HG03103 (cell line): ENCODE measurements at regions not wholly inside any gene's neighbourhood (a gene's known extent, or its start where the extent isn't known, plus 50 kb on each side); places are given as distances from the start of the nearest gene placed in this dataset.

Experiments used
- ATAC-seq: cut with Tn5 transposase; IDR thresholded peaks from one replicate; pipeline ENCODE4 v1.9.1; 2021; ENCODE audit warnings: low read depth; ENCODE audit not compliant: unreplicated experiment

DNA sequence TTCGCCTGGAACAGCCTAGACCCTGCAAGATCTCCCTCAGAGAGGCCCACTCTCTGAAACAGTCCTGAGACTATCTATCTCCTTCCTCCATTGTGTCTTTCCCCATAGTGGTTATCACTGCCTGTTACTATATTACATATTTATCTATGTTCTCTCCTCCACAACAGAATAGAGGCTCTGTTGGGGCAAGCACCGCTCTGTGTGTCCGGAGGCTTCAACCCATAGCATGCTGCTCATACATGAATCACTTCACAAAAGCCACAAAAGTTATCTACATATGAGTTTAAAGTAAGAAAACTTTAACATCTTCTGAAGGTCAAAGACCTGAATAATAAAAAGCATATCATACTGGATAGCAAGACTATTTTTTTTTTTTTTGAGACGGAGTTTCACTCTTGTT, 242.1 kb upstream of the HS6ST1 start:
- ATAC-seq, result no peak

DNA sequence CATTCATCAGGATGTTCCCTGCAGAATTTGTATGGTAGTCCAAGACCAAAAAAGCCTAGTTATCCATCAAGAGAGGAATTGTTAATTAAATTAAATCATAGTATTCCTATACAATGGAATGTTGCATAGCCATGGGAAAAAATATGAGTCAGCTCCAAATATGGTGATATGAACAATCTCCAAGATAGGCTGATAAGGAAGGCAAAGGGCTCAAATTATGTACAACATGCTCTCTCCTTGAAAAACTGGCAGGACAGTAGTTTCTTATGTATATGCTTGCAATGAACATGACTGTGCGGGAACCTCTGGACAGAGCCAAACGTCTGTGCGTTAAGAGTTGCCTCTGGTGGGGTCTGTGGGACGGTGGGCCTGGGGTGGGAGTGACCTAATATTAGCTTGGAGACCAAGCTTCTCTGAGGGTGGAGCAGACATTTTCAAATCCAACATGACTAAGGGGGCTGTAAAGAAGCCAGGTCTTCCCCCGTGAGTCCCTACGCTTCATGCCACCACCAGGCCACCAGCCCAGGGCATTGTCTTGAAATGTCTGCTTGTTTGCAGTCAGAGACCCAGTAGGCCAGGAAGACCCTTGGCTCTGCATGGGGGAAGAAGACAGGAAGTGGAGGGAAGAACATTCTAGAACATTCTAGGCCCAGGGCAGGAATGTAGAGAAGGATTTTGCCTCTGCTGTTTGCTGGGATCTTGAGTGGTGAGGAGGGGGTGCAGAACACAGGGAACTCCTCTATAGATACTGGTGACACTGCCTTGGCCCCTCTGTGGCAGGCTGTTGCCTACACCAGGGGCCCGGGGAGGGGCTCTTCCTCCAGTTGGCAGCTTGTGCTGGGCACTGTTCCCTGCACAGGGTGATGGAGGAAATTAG, 244.0 kb upstream of the HS6ST1 start:
- no peak for ATAC-seq

DNA sequence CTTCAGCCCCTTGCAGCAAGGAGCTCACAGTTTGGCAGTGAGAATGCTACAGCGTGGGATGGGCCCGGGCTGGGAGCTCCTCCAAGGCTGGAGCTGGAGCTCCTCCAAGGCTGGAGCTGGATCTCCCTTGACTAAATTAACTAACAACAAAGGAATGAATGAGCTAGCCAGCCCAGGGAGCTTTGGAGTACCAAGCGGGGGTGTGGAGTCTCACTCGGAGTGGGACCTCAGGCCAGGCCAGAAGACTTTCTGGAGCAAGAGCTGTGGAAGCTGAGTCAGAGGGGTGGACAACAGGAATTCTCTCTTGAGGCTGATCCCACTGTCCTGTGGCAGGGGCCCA, 244.7 kb upstream of the HS6ST1 start:
- ATAC-seq, result no peak

DNA sequence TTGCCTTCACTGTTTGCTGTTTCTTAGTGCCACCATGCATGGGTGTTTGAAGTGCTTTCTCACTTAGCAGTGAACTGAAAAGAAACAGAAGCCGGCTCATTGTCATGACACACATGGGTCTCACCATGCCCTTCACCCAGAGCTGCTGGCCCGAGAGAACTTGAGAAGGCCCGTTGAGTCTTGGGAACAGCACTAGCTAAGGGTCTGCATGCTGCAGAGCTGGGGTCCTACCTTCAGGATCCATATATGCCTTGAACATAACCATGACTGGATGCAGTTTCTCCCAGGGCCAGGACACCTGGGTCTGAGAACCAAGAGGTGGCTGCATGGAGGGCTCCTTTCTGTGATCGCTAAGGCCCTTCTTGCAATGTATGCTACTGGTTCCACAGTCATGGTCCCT, 245.5 kb upstream of the HS6ST1 start:
- ATAC-seq, result no peak

DNA sequence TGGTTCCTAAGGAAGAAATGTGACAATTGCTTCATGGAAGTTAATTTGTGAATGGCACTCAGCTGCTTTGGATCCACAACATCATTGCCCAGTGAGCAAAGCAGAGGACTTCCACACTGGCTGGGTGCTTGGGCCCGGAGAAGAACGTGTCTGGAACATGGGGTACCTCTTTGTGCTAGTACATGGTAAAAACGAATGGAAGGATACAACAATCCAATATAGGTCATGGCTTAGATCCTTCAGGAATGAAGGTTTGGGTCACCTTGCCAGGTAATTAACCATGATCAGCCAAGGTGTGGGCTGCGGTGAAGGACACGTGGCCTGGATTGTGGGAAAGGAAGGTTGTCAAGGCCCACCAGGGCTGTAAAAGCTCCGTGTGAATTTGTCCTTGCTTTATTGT, 245.9 kb upstream of the HS6ST1 start:
- ATAC-seq, result no peak

DNA sequence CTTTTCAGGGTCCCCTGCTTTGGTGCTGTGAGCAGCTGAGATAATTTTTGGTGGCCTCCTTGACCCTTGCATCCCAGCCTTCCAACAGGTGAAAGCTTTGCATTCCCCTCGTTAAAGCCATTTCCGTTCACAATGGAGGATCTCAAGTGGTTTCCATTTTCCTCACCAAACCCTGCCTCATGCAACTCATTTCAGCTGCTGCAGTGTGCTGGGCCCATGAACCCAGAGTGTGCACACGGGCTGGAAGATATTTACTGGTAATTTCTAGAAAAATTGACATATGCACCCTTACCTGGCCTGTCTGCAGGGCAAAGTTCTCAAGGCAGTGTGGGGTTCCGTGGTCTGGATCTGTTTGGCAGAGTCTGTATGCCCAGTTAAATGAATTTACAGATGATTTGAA, 246.8 kb upstream of the HS6ST1 start:
- no peak for ATAC-seq

DNA sequence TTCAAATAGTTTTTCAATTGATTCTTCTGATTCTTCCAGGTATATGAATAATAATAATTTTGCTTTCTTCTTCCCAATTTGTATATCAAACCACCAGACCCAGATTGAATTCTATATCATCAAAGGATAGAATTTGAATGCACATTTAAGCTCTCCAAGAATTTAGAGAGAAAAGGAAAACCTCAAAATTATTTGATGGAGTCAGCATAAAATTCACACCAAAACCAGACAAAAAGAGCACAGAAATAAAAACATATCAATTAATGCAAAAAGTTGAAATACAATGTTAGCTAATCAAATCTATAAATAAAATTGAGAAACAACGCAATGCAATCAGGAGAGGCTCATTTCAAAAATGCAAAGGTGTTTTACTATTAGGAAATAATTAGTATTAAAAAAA, 248.0 kb upstream of the HS6ST1 start:
- ATAC-seq, result no peak

DNA sequence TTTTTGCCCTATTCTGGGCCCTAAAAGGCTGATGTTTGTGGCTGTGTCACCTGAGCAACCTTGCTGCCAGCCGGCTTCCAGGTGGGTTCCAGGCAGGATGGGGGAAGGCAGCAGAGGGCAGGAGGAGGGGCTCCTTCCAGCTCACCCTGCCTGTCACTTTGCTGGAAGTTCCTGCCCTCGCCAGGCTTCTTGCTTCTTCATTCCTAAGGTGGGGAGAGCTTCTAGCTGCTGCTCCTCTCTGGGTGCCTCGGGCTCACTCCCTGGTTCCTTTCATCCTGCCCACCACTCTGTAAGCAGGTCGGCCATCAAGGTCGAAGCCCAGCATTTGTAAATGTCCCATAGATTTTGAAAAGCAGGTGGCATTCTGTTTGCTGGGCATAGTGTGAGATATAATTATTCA, 249.4 kb upstream of the HS6ST1 start:
- no peak for ATAC-seq

DNA sequence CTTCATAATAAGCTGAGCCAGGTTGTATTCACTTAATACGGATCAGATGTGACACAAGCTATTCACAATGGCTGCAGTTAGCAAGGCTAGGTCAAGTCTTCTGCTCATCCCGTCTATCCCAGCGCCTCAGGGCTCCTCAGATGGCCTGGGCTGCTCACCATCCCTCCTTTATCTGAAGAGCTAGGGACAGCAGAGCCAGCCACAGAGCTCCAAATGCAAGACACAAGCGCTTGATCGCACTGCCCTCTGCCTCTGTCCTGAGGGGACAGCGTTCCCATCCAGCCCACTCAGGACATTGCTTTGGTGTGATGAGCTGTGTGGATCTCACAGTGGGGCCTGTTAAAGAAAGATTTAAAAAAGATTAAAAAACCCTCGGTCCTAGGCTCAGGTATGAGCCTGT, 254.4 kb upstream of the HS6ST1 start:
- no peak for ATAC-seq

DNA sequence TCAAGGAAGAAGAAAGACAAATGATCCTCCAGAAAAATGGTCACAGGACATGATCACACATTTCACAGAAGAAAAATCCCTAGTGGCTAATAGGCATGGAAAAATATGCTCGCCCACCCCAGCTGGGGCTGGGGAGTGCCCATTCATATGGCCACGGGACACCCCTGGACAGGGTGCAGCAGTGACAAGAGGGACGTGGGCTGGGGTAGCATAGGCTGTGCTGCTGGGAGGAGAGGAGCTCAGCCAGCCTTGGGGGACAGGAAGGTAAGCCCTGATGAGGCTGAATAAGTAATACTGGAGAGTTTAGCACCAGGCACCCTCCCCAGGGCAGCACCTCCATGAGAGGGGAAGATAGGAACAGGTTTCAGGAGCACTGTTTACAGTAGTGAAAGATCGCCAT, 254.9 kb upstream of the HS6ST1 start:
- no peak for ATAC-seq

DNA sequence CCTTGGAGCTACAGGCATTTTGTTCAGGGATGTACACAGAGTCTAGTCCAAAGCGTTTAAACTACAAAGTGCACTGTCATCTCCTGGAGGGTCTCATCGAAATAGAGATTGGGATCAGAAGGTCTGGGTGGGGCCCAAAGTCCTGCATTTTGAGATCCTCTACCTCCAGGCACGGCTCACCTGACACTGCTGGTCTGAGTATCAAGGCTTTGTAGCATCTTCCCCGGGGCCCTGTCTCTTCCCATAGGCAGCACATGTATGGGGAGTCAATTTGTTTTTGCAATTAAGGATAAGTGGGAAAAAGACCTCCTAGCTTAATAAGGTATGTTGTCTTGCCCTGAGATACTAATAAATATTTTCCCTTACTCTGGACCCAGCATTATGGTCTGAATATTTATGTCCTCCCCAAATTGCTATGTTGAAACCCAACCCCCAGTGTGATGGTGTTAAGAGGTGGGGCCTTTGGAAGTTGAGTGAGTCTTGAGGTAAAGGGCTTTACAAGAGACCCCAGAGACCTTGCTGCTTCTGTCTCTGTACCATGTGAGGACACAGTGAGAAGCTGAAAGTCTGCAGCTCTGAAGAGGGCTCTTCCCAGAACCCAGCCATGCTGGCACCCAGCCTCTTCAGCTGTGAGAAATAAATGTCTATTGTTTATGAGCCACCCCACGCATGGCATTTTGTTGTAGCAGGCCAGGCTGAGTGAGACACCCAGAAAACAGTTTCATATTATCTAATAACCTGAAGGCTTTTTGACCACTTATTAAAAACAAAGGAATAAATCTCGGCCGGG, 258.7 kb upstream of the HS6ST1 start:
- ATAC-seq, result no peak

DNA sequence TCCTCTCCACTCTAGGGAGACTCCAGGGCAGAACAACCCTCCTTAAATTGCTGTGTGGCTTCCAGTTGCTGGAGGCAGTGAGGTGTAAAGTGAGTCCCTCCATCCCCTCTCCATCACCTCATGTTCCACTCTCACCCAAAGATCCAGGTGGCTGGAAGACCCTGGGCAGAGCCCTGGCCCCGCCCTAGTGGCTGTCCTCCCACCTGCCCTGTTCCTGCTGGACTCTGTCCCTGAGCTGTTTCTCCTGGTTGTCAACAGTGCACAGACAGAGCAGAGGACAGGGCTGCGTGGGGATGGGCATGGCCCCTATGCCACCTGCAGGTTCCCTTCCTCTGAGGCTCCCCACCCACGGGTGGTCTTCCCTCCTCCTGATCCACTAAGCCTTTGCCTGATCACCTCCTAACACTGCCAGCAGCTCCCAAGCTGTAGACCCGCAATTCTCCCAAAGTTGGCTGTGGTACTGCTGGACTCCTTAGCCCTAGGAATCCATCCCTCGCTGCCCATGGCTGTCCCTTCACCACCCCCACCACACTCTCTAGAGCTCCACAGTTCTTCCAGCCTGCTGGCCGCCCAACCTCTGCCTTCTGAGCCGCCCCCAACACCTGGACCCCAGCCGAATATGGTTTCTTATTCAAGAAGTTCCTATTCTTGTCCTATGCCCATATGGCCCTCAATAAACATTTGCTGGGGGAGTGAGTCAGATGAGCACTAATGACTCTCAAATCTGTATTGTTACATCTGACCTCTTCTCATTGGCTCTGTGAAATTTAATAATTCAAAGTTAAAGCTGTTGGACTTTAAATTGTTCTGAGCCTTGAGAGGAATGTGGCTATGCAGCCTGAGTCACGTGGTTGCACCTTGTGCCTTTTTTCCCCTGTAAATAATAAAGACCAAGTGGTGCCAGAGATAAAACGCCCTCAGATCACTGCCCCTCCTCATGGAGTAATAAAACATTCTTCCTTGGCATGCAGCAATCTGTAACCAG, 260.0 kb upstream of the HS6ST1 start:
- no peak for ATAC-seq

DNA sequence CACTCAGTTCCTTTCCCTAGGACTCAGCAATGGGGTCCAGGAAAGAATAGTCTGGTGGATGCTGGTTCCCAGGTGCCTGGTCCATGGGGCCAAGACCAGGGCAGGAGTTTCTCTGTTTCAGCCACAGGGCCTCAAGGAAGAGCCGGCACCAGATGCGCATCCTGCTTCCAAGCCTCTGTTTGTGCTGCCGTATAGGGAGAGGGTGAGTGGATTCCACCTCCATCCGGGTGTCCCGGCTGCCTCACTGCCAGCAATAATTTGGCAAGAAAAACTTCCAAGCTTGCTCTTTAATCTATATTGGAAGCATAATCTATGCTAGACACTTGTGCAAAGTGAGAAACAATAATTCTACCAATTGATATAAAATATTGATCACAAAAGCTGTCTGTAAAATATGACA, 261.2 kb upstream of the HS6ST1 start:
- no peak for ATAC-seq

DNA sequence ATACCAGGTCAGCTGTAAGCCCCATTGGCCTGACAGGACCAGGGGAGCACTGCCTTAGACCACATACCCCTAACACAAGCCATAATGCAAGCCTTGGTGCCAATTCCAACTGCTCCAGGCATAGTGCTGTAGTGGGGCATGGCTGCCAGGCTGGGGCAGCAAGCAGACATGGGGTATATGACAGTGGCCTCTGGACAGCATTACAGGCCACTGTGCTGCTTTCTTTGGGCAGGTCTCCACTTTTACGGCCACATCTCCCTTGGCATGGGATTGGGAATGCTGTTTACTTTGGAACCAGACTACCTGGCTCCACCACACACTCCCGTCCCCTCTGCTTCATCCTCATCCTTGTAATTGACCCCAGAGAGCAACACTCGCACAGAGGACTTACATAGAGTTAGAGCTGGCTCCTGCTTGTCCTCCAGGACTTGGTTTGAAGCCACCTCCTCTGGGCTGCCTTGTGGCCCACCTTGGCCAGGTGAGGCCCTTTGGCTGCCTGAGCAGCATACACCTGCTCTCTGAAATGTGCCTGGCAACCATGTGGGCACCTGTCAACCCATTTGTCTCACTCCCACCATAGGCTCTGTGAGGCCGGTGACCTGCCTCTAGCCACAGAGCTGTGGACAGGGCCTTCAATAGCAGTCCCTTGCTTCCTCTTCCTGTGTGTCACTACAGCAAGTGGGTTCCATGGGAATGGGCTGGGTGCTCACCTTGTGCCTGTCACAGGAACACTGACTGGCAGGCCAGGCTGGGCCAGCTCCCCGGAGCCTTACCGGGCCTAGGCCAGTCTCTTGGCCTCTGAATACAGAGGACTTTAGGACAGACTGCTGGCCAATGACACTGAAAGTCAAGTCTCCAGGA, 262.6 kb upstream of the HS6ST1 start:
- ATAC-seq, result no peak

DNA sequence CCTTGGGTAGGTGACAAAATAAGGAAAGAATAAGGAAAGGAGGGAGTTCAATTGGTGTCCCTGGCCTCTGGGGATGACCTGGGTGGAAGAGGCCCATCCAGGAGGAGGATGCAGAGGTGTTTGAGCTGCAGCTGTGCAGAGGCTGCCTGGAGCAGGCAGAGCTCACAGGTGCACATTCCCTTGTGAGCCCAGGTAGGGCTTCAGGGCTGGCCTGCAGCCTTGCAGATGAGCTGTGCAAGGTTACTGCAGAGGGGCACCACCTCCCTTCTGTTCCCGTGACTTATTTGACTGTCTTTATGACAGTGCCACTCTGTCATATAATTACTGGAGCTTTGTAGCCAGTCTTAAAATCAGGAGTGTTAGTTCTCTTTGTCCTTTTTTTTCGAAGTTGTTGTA, 263.2 kb upstream of the HS6ST1 start:
- ATAC-seq, result no peak

DNA sequence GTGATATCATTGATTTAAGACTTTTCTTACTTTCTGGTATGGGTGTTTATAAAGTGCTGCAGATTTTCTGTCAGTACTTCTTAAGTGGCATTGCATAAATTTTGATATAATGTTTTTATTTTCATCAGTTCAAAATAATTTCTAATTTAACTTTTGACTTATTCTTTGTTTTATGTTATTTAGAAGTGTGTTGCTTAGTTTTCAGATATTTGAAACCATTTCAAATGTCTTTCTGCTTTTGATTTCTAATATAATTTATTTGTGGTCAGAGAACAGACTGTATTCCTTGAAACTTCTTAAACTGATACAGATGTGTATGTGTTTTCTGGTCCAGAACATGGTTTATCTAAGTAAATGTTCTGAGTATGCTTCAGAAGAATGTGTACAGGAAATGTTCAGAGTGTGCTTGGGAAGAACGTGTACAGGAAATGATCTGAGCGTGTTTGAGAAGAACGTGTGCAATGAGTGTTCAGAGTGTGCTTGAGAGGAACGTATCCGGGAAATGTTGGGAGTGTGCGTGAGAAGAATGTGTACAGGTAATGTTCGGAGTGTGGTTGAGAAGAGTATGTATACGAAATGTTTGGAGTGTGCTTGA, 265.7 kb upstream of the HS6ST1 start:
- no peak for ATAC-seq

DNA sequence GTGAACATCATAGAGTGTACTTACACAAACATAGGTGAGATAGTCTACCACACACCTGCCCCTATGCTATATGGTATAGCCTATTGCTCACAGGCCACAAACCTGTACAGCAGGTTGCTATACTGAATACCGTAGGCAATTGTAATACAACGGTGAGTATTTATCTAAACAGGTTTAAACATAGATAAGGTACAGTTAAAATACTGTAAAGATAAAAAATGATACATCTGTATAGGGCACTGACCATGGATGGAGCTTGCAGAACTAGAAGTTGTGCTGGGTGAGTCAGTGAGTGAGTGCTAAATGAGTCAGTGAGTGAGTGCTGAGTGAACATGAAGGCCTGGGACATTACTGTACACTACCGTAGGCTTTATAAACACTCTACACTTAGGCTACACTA, 267.0 kb upstream of the HS6ST1 start:
- no peak for ATAC-seq

DNA sequence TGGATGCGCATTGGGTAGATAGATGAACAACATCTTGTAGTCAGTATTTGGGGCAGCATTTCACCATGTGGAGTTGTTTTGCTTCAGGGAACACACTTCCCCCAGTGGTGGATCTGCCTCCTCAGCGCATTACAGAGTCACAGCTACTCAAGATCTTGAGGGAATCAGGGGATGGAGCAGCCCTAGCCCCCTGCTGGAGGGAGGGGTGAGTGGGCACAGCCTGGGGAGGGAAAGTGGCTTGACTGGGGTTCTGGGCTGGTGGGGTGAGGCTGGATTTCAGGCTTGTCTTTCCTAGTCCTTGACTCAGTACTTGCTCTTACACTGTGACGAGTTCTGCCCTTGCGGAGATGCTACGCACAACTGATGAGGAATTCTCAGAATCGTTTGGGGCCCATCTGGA, 271.0 kb upstream of the HS6ST1 start:
- ATAC-seq, result no peak

DNA sequence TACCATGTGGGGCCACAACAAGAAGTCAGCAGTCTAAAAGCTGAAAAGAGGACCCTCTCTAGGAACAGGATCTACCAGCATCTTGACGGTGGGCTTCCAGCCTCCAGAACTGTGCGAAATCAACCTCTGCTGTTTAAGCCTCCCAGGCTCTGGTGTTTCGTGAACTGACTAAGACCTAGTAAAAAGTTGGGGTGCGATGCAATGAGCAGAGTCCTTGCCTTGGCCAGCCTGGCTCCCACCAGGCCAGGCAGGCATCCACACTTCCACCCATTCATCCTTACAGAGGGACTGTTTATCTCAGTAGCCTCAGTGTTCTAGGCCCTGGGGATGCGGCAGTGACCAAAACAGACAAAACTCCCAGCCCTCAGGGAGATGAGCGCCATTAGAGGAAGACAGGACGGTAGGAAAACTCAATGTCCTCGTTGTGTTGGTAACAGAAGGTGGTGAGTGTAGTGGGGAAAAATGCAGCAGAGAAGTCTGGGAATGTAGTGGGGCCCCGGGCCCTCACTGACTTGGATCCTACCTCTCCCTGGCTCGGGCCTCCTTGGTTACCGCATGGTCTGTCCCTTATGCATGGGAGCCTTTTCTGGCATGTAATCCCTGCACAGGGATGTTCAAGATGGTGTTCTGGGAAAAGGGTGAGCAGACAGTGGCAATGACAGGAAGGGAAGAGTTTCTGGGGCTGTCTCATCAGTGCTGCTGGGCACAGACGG, 271.8 kb upstream of the HS6ST1 start:
- ATAC-seq, result no peak
